ENCODE measurements at regions not wholly inside any gene's neighbourhood (a gene's known extent, or its start where the extent isn't known, plus 50 kb on each side); places are given as distances from the start of the nearest gene placed in this dataset.
"Not testable (repeated sequence)": the region's sequence is repeated elsewhere in the genome, so short reads cannot be mapped to it uniquely, and the experiment has no call there.

DNA sequence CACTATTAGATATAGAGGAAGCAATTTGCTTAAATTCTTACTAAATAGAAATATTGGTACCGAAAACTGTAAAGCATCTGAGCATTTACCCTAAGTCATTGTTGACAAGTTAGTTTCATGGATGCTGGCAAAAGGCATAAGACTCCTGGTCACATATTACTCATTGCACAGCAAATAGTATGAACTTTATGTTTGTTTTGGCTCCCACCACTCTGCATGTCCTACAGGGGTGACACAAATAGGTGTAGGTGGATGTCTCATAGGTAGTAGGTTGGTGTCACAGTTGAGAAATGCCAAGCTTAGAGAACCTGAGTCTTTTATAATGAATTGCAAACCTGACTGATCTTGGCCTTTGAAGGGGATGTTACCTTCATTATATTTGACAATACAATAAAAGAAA lies 199.6 kb upstream of the SEMA3D start:
- H3K27me3 Mint-ChIP-seq (ENCODE audit: low read depth in 3 of 3) = peaks cover 0 to 2% (median 0%) of the 10 kb centered on the region in 3 donors
- no peak for DNase-seq
- H3K9me3 Mint-ChIP-seq = peaks cover 5 to 52% (median 12%) of the 10 kb centered on the region in 6 donors
- H3K4me3 Mint-ChIP-seq = no peak overlapping the region
- H3K4me1 Mint-ChIP-seq = no peaks in the 10 kb centered on the region
- H3K27ac Mint-ChIP-seq = no peak overlapping the region
- no peaks in the 10 kb centered on the region for H3K36me3 Mint-ChIP-seq

DNA sequence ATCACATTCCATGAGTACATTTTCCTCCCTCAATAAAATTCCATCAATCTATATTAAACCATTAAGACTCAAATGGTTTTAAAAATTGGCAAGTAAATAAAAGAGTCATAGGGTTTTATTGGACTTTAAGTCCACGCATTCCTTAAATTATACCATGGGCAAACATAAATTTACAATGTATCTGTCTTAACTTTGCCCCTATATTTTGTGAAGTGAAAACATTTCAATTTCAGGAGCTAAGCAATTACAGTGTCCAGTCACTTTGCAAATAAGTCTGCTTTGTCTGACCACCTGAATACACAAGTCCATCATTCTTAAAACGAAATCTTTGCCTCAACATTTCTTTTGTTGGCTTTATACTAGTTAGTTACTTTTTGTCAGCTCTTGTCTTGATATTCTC lies 197.5 kb upstream of the SEMA3D start:
- Mint-ChIP-seq H3K27ac (no peak overlapping the region), H3K27me3 (ENCODE audit: low read depth in 3 of 3) (peaks cover 0 to 4% (median 0%) of the 10 kb centered on the region in 3 donors), H3K4me3 (no peak overlapping the region), H3K36me3 (no peaks in the 10 kb centered on the region), H3K9me3 (peaks cover 6 to 50% (median 14%) of the 10 kb centered on the region in 6 donors), H3K4me1 (no peaks in the 10 kb centered on the region)
- DNase-seq = no peak

DNA sequence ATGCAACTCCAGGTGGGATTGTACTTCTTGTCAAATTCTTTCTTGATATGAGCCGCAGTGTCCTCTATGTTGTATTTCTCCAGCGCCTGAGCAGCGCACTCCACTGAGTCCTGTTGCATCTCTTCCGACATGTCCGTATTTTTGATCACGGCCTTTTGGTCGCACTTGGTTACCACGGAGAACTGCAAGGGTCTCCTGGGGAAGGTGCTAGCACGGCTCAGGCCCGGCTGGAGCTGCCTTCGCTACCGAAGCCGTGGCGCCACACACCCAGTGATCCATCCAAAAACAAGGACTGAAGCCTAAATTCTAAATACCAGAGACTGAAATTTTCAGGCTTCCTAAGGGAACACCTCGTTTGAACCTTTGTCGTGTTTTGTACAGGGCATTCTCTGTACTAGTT lies 194.4 kb upstream of the SEMA3D start:
- Mint-ChIP-seq H3K27ac (no peak overlapping the region), H3K27me3 (ENCODE audit: low read depth in 3 of 3) (peaks cover 0 to 4% (median 0%) of the 10 kb centered on the region in 3 donors), H3K36me3 (no peaks in the 10 kb centered on the region), H3K9me3 (peaks cover 2 to 46% (median 21%) of the 10 kb centered on the region in 6 donors), H3K4me1 (no peaks in the 10 kb centered on the region), H3K4me3 (no peak overlapping the region)
- no peak for DNase-seq

DNA sequence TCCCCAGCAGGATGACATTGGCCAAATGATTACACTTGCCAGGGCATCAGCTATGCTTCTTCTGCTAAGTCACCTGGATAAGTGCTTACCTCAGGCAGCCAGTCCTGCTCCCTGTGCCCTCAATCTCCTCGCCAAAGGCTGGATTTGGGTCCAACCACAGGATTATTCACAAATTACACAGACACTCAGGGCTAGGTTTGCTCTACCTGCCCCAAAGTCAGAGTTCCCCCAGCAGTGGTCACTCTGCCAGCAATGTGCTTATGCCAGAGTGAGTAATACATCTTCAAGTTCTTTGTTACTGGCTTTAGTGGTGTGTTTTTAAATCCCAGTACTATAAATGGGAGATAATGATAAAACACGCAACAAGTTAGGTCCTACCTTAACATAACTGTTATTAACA lies 189.7 kb upstream of the SEMA3D start:
- H3K27ac Mint-ChIP-seq = no peak overlapping the region
- no peaks in the 10 kb centered on the region for H3K4me1 Mint-ChIP-seq
- H3K4me3 Mint-ChIP-seq = no peak overlapping the region
- no peaks in the 10 kb centered on the region for H3K36me3 Mint-ChIP-seq
- peaks cover 7 to 52% (median 30%) of the 10 kb centered on the region in 6 donors for H3K9me3 Mint-ChIP-seq
- no peak for DNase-seq
- H3K27me3 Mint-ChIP-seq (ENCODE audit: low read depth in 3 of 3) = peaks cover 0 to 4% (median 0%) of the 10 kb centered on the region in 3 donors

DNA sequence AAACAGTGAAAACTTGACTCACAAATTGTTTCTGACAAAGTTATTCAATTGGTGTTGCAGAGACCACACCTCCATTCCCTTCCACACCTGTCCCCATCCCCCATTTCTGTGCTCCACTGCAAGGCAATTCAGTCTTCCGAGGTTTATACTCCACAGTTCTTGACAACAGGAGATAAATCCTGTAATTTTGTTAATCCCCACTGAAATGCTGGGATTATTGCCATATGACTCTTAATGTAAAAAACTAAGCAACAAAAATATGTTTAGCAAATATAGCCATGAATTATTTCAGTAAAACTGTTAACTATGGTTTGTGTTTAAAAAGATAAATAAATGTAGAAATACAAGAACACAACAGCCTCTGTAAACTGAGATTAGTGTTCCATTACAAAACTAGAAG lies 170.1 kb upstream of the SEMA3D start:
- H3K4me3 Mint-ChIP-seq = no peak overlapping the region
- no peak for DNase-seq
- H3K27me3 Mint-ChIP-seq (ENCODE audit: low read depth in 3 of 3) = peaks cover 0 to 2% (median 0%) of the 10 kb centered on the region in 3 donors
- H3K4me1 Mint-ChIP-seq = no peaks in the 10 kb centered on the region
- H3K36me3 Mint-ChIP-seq = no peaks in the 10 kb centered on the region
- H3K27ac Mint-ChIP-seq = no peak overlapping the region
- peaks cover 0 to 56% (median 18%) of the 10 kb centered on the region in 6 donors for H3K9me3 Mint-ChIP-seq

DNA sequence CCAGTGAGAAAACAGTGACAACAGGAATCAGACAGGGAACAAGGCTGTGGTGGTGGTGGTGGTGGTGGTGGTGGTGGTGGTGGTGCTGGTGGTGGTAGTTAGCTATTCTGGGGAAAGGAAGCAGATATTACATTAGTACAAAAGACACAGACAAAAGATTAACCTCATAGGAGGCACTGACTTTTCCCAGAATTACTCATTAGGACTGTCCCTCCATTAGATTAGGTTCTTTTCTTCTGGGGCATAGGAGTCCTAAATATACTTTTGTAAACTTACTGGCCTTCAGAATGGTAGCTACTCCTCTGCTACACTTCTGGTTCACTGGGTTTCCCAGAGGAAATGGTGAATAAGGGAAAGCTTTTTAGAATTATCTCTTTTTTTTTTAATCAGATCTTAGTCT lies 156.6 kb upstream of the SEMA3D start:
- DNase-seq = no peak
- no peaks in the 10 kb centered on the region for H3K27me3 Mint-ChIP-seq (ENCODE audit: low read depth in 3 of 3)
- peaks cover 0 to 4% (median 0%) of the 10 kb centered on the region in 3 donors for H3K36me3 Mint-ChIP-seq
- H3K4me1 Mint-ChIP-seq = no peaks in the 10 kb centered on the region
- no peak overlapping the region for H3K4me3 Mint-ChIP-seq
- peaks cover 10 to 61% (median 22%) of the 10 kb centered on the region in 6 donors for H3K9me3 Mint-ChIP-seq
- H3K27ac Mint-ChIP-seq = no peak overlapping the region

DNA sequence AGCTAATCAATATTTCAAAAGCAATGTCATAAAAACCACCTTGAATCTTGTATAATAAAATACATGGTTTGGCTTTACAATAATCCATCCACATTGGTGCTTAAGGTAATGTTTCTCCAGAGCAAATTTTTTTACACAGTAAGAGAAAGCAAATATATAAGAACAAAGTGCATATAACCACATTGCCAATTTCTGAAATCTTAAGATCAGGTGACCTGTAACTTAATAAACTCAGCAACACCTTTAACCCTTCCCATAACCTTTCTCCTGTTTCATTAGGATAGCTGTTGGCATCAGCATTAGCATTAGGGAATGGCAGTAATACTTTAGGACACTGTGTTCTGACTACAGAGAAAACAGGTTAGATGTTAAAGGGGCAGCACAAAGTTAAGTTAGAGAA lies 155.9 kb upstream of the SEMA3D start:
- H3K9me3 Mint-ChIP-seq = peaks cover 10 to 59% (median 25%) of the 10 kb centered on the region in 6 donors
- H3K4me1 Mint-ChIP-seq = no peaks in the 10 kb centered on the region
- no peak overlapping the region for H3K27ac Mint-ChIP-seq
- DNase-seq = no peak
- H3K27me3 Mint-ChIP-seq (ENCODE audit: low read depth in 3 of 3) = no peaks in the 10 kb centered on the region
- H3K4me3 Mint-ChIP-seq = no peak overlapping the region
- H3K36me3 Mint-ChIP-seq = peaks cover 0 to 4% (median 0%) of the 10 kb centered on the region in 3 donors

DNA sequence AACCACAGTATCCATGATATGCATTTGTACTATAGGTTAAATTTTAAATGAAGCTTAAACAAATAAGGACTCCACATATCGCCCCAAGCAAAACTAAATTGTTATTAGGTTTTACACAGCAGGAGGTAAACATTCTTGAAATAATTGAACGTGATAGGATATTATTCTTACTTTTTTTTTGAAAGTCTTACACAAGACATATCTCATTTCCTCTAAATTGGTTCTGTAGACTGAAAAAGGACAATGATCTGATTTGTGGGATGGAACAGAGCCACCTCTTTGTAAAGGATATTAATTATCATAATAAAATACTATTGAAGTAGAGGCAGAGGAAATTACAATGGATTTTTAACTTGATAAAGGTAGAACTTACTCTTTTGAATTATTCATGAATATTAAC lies 155.1 kb upstream of the SEMA3D start:
- Mint-ChIP-seq H3K4me3 (no peak overlapping the region), H3K27me3 (ENCODE audit: low read depth in 3 of 3) (no peaks in the 10 kb centered on the region), H3K9me3 (peaks cover 13 to 59% (median 28%) of the 10 kb centered on the region in 6 donors), H3K36me3 (peaks cover 0 to 4% (median 0%) of the 10 kb centered on the region in 3 donors), H3K4me1 (no peaks in the 10 kb centered on the region), H3K27ac (no peak overlapping the region)
- DNase-seq = no peak

DNA sequence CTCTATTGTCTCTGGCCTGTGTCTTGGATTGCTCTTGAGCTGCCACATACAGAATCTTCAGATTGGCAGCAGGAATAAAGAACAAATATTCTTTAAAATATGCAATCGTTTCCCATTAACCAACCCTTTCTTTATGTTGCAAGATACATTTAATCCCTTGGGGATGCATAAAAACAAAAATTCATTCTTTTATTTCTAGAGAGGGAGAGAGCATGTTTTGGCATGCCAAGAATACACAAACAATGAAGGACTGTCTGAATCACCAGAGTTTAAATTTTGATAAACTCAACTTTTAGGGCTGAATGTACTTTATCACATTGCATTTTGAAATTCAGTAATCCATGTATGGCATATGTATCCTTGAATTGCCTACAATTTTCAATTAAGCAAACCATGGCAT lies 154.3 kb upstream of the SEMA3D start:
- Mint-ChIP-seq H3K27me3 (ENCODE audit: low read depth in 3 of 3) (no peaks in the 10 kb centered on the region), H3K9me3 (peaks cover 14 to 63% (median 27%) of the 10 kb centered on the region in 6 donors), H3K4me3 (no peak overlapping the region), H3K4me1 (no peaks in the 10 kb centered on the region), H3K36me3 (peaks cover 0 to 4% (median 0%) of the 10 kb centered on the region in 3 donors), H3K27ac (no peak overlapping the region)
- DNase-seq = no peak

DNA sequence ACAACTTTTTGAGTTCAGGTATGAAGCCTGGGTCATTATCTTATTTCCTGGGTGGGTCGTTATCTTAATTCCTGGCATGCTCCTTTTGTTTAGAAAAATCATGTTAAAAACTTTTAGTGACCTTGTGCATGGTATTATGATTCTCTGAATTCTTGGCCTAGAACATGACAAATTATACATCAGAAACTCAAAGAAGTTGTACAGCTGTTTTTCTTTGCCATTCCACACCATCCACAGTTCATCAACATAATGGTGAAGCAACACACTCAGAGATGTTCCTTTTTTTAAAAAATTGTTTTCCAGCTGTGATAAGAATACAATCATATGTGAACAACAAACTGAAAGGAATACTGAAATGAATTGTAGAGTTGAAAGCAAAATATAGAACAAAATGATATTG lies 149.2 kb upstream of the SEMA3D start:
- H3K9me3 Mint-ChIP-seq = peaks cover 9 to 41% (median 23%) of the 10 kb centered on the region in 6 donors
- DNase-seq = no peak
- no peak overlapping the region for H3K27ac Mint-ChIP-seq
- H3K4me1 Mint-ChIP-seq = no peaks in the 10 kb centered on the region
- H3K27me3 Mint-ChIP-seq (ENCODE audit: low read depth in 3 of 3) = no peaks in the 10 kb centered on the region
- H3K4me3 Mint-ChIP-seq = no peak overlapping the region
- H3K36me3 Mint-ChIP-seq = no peaks in the 10 kb centered on the region

DNA sequence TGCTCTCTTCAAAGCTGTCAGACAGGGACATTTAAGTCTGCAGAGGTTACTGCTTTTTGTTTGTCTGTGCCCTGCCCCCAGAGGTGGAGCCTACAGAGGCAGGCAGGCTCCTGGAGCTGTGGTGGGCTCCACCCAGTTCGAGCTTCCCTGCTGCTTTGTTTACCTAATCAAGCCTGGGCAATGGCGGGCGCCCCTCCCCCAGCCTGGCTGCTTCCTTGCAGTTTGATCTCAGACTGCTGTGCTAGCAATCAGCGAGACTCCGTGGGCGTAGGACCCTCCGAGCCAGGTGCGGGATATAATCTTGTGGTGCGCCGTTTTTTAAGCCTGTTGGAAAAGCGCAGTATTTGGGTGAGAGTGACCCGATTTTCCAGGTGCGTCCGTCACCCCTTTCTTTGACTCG lies 148.3 kb upstream of the SEMA3D start:
- DNase-seq; H3K4me3 Mint-ChIP-seq; H3K27me3 Mint-ChIP-seq (ENCODE audit: low read depth in 3 of 3); H3K4me1 Mint-ChIP-seq; H3K27ac Mint-ChIP-seq; H3K36me3 Mint-ChIP-seq: not testable (repeated sequence)
- peaks cover 5 to 34% (median 20%) of the 10 kb centered on the region in 6 donors for H3K9me3 Mint-ChIP-seq

DNA sequence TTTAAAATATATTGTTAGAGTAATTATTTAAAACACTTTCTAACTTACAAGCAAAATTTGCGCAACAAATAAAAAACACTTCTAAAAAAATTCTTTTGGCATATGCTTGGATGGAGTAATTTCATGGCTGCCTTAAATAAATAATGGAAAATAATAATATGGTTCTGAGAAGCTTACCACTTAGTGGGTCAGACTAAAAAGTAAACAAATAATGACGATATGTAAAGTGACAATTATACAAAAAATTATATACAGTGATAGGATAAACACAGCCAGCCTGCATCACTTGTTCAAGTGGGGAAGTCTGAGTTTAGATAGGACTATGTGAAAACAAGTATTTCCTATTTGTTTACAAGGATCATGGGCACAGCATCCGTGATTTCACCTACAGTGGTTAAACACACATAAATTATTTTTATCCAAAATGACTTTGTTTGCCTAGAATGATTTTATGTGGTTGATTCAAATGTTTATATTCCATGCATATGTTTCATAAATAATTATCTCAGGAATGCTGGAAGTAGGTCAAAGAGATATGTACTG lies 141.7 kb upstream of the SEMA3D start:
- H3K4me1 Mint-ChIP-seq = no peaks in the 10 kb centered on the region
- H3K27me3 Mint-ChIP-seq (ENCODE audit: low read depth in 3 of 3) = peaks cover 0 to 4% (median 0%) of the 10 kb centered on the region in 3 donors
- H3K27ac Mint-ChIP-seq = no peak overlapping the region
- H3K36me3 Mint-ChIP-seq = no peaks in the 10 kb centered on the region
- DNase-seq = no peak
- no peak overlapping the region for H3K4me3 Mint-ChIP-seq
- peaks cover 7 to 28% (median 13%) of the 10 kb centered on the region in 6 donors for H3K9me3 Mint-ChIP-seq

DNA sequence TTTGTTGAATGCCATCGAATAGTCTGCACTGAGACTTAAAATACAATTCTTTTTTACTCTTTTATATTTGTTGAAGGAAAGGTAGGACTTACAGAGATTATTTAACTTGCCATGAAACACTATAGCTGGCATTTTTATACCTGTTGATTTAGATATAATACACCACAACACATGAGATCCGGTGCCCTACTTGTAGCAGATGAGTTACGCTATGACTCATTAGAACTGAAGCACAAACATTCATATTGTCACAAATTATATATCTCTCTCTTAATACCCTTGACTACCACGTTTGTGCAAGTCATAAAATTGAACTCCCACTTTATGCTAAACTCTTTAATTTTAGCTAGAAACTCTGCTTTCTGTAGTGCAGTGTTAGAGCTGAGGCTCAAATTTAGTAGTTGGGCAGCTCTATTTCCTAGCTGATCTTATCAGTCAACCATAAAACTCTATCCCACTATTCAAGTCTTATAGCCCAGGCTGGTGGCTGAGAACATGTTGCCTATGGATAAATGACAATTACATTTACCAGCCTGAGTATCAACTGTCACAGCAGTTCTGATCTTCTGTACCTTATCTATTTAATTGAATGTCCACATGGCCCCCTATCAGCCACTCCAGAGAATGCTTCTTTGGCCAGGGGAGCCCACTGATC lies 137.4 kb upstream of the SEMA3D start:
- H3K27me3 Mint-ChIP-seq (ENCODE audit: low read depth in 3 of 3) = peaks cover 0 to 4% (median 0%) of the 10 kb centered on the region in 3 donors
- H3K9me3 Mint-ChIP-seq = peaks cover 16 to 60% (median 24%) of the 10 kb centered on the region in 6 donors
- H3K36me3 Mint-ChIP-seq = no peaks in the 10 kb centered on the region
- DNase-seq = no peak
- H3K27ac Mint-ChIP-seq = no peak overlapping the region
- H3K4me3 Mint-ChIP-seq = no peak overlapping the region
- H3K4me1 Mint-ChIP-seq = no peaks in the 10 kb centered on the region

DNA sequence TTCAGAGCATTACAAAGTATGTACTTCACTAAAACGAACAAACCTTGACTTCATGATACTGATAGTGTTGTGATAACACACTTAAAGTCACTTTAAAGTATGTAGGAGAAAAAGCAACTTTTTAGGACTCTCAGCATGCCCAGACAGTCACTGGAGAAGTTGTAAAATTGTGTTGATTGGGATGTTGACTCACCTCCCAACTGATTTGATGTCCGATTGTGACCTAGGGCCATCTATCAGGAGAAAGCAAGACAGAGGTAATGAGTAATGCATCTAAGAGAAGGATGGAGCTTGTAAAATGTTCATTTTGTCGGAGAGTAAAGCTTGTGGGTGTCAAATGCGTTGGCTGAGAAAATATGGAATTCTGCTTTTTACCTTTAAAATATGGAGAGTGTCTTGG lies 135.4 kb upstream of the SEMA3D start:
- peaks cover 0 to 4% (median 0%) of the 10 kb centered on the region in 3 donors for H3K27me3 Mint-ChIP-seq (ENCODE audit: low read depth in 3 of 3)
- H3K27ac Mint-ChIP-seq = no peak overlapping the region
- no peak overlapping the region for H3K4me3 Mint-ChIP-seq
- peaks cover 19 to 70% (median 32%) of the 10 kb centered on the region in 6 donors for H3K9me3 Mint-ChIP-seq
- no peaks in the 10 kb centered on the region for H3K36me3 Mint-ChIP-seq
- H3K4me1 Mint-ChIP-seq = no peaks in the 10 kb centered on the region
- DNase-seq = no peak

Data from immature natural killer cell (primary cell).